DOHH2 (cell line): ENCODE measurements at regions not wholly inside any gene's neighbourhood (a gene's known extent, or its start where the extent isn't known, plus 50 kb on each side); places are given as distances from the start of the nearest gene placed in this dataset.

ENCODE experiments used
- H3F3A ChIP-seq: fragments of 200-600 bp; sonication (generic), shearing (Covaris generic); 2 replicates; pipeline ENCODE4 v1.6.0; 2016; ENCODE audit warnings: antibody characterized with exemption, mild to moderate bottlenecking; ENCODE audit not compliant: control insufficient read depth, insufficient read depth
- H3K27ac ChIP-seq: fragments of 200-600 bp; sonication (generic); 2 replicates; pipeline ENCODE4 v1.5.1; 2014; ENCODE audit warnings: low read depth, mild to moderate bottlenecking, low read length, moderate library complexity
- H3K27me3 ChIP-seq: fragments of 200-600 bp; sonication (generic); 2 replicates; pipeline ENCODE4 v1.6.1; 2014; ENCODE audit warnings: mild to moderate bottlenecking, low read length, mixed read lengths; ENCODE audit not compliant: control insufficient read depth
- H3K36me3 ChIP-seq: fragments of 200-600 bp; sonication (generic); 2 replicates; pipeline ENCODE4 v1.6.1; 2014; ENCODE audit warnings: mild to moderate bottlenecking, low read length, moderate library complexity, mixed read lengths; ENCODE audit not compliant: control insufficient read depth
- H3K4me1 ChIP-seq: fragments of 200-600 bp; sonication (generic); 2 replicates; pipeline ENCODE4 v1.6.1; 2014; ENCODE audit warnings: mild to moderate bottlenecking, low read length, mixed read lengths; ENCODE audit not compliant: control insufficient read depth
- H3K4me2 ChIP-seq: fragments of 200-600 bp; sonication (generic); 2 replicates; pipeline ENCODE4 v1.6.0; 2014; ENCODE audit warnings: mild to moderate bottlenecking, low read length, moderate library complexity
- H3K4me3 ChIP-seq: fragments of 200-600 bp; sonication (generic); 2 replicates; pipeline ENCODE4 v1.5.1; 2014; ENCODE audit warnings: mild to moderate bottlenecking, low read length, mixed read lengths
- H3K79me2 ChIP-seq: fragments of 200-600 bp; sonication (generic); 2 replicates; pipeline ENCODE4 v1.6.1; 2014; ENCODE audit warnings: mild to moderate bottlenecking, low read length, mixed read lengths; ENCODE audit not compliant: control insufficient read depth
- H3K9me2 ChIP-seq: fragments of 200-600 bp; sonication (generic); replicated peaks from 2 replicates; pipeline ENCODE4 v1.6.1; 2014; ENCODE audit warnings: mild to moderate bottlenecking, low read length, mixed read lengths; ENCODE audit not compliant: control insufficient read depth
- H3K9me3 ChIP-seq: fragments of 200-600 bp; sonication (generic); 2 replicates; pipeline ENCODE4 v1.6.1; 2014; ENCODE audit warnings: antibody characterized with exemption, low read length, mixed read lengths; ENCODE audit not compliant: control insufficient read depth, insufficient read depth
- H4K20me1 ChIP-seq: fragments of 200-600 bp; sonication (generic); 2 replicates; pipeline ENCODE4 v1.6.0; 2014; ENCODE audit warnings: low read depth, mild to moderate bottlenecking, antibody characterized with exemption, low read length, moderate library complexity; ENCODE audit not compliant: control insufficient read depth, insufficient read depth
- EZH2phosphoT487 ChIP-seq: fragments of 200-600 bp; sonication (generic); IDR thresholded peaks from 2 replicates; pipeline ENCODE4 v1.6.1; 2017; ENCODE audit warnings: borderline replicate concordance, mild to moderate bottlenecking, antibody characterized with exemption, low read length, moderate library complexity, mixed read lengths
- TF ChIP-seq, protein P1 (sequence below): fragments of 200-600 bp; sonication (generic); IDR thresholded peaks from one replicate; pipeline ENCODE4 v1.5.1; 2014; ENCODE audit warnings: antibody characterized with exemption, mild to moderate bottlenecking, low read depth, low read length; ENCODE audit not compliant: poor library complexity, severe bottlenecking

- Histone ChIP-seq H3K27ac (no peak overlapping the region), H4K20me1 (no peaks in the 10 kb centered on the region), H3K9me3 (no peaks in the 10 kb centered on the region), H3K4me3 (no peak overlapping the region), H3K4me2 (no peak overlapping the region), H3K36me3 (no peaks in the 10 kb centered on the region), H3K27me3 (no peaks in the 10 kb centered on the region), H3K9me2 (no peaks in the 10 kb centered on the region), H3K4me1 (no peaks in the 10 kb centered on the region), H3K79me2 (no peaks in the 10 kb centered on the region), H3F3A (no peaks in the 10 kb centered on the region)
- no peak for TF ChIP-seq EZH2phosphoT487
- TF ChIP-seq, protein P1, sequence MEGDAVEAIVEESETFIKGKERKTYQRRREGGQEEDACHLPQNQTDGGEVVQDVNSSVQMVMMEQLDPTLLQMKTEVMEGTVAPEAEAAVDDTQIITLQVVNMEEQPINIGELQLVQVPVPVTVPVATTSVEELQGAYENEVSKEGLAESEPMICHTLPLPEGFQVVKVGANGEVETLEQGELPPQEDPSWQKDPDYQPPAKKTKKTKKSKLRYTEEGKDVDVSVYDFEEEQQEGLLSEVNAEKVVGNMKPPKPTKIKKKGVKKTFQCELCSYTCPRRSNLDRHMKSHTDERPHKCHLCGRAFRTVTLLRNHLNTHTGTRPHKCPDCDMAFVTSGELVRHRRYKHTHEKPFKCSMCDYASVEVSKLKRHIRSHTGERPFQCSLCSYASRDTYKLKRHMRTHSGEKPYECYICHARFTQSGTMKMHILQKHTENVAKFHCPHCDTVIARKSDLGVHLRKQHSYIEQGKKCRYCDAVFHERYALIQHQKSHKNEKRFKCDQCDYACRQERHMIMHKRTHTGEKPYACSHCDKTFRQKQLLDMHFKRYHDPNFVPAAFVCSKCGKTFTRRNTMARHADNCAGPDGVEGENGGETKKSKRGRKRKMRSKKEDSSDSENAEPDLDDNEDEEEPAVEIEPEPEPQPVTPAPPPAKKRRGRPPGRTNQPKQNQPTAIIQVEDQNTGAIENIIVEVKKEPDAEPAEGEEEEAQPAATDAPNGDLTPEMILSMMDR = no peak
These were observed 210.9 kb upstream of the MANEA start for GRCh38 chr6:95366414-95366813.

DNA sequence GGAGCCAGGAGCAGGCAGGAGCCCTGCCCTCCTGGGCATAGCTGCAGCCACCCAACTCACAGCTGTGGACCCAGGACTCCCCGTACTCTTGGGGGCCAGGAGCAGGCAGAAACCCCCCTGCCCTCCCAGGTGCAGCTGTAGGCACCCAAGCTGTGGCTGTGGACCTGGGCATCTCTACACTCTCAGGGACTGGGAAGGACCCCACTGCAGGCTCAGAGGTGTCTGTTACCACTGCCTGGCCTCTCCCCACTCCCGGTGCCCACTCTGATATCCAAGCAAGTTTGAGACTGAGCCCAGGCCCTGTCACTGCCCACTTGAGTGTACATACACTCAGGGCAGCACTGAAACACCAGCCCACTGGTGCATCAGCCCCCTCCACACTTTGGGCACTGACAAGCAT lies 193.5 kb upstream of the MANEA start:
- Histone ChIP-seq H3K4me3 (no peak overlapping the region), H3K4me1 (no peaks in the 10 kb centered on the region), H3K9me3 (no peaks in the 10 kb centered on the region), H3K4me2 (no peak overlapping the region), H4K20me1 (no peaks in the 10 kb centered on the region), H3K36me3 (no peaks in the 10 kb centered on the region), H3K9me2 (no peaks in the 10 kb centered on the region), H3F3A (no peaks in the 10 kb centered on the region), H3K27me3 (no peaks in the 10 kb centered on the region), H3K27ac (no peak overlapping the region), H3K79me2 (no peaks in the 10 kb centered on the region)
- TF ChIP-seq, protein P1 = no peak
- TF ChIP-seq EZH2phosphoT487 = no peak

- Histone ChIP-seq H3K4me2 (no peak overlapping the region), H3K79me2 (no peaks in the 10 kb centered on the region), H3K27me3 (no peaks in the 10 kb centered on the region), H3K36me3 (no peaks in the 10 kb centered on the region), H3K27ac (no peak overlapping the region), H3K9me3 (no peaks in the 10 kb centered on the region), H3K9me2 (no peaks in the 10 kb centered on the region), H3K4me1 (no peaks in the 10 kb centered on the region), H3K4me3 (no peak overlapping the region), H3F3A (no peaks in the 10 kb centered on the region), H4K20me1 (no peaks in the 10 kb centered on the region)
- TF ChIP-seq, protein P1 = no peak
- TF ChIP-seq EZH2phosphoT487 = no peak
These were observed 192.3 kb upstream of the MANEA start for GRCh38 chr6:95384988-95385387.

DNA sequence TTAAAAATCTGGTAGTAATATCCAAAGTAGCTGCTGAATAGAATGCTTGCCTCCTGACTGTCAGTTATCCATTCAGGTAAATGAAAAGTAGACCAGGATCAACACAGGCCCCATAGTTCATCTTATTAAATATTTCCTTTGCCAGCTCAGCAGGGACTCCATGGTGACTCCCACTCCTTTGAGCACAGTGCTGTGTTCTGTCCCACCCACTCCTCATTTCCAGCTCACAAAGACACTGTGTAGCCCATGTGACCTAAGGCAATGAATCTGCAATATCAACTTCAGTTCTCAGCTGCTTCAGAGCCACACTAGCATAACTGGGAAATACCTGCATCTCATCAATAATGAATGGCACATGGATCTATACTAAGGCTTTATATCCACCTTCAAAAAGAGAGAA lies 189.5 kb upstream of the MANEA start:
- no peak overlapping the region for H3K27ac ChIP-seq
- no peaks in the 10 kb centered on the region for H3F3A ChIP-seq
- no peak for TF ChIP-seq EZH2phosphoT487
- TF ChIP-seq, protein P1 = no peak

More for the DNA sequence above, 189.5 kb upstream of the MANEA start:
- Histone ChIP-seq H3K9me3 (no peaks in the 10 kb centered on the region), H3K27me3 (no peaks in the 10 kb centered on the region), H4K20me1 (no peaks in the 10 kb centered on the region), H3K36me3 (no peaks in the 10 kb centered on the region), H3K9me2 (no peaks in the 10 kb centered on the region), H3K4me3 (no peak overlapping the region), H3K79me2 (no peaks in the 10 kb centered on the region), H3K4me2 (no peak overlapping the region), H3K4me1 (no peaks in the 10 kb centered on the region)
